Activated CD8-positive, alpha-beta T cell treated with anti-CD3 and anti-CD28 coated beads for 36 hours (primary cell): ENCODE measurements at regions not wholly inside any gene's neighbourhood (a gene's known extent, or its start where the extent isn't known, plus 50 kb on each side); places are given as distances from the start of the nearest gene placed in this dataset.

Source experiments
- ATAC-seq: fragments of 200-7000 bp; cut with Tn5 transposase; one replicate; pipeline ENCODE4 v1.10.0; 2021; ENCODE audit warnings: mild to moderate bottlenecking, moderate library complexity
- CTCF ChIA-PET: fragments of 350-600 bp; sonication (Branson Sonifier 250); formaldehyde crosslinking; loops from one replicate; lab custom pipeline; 2021; ENCODE audit warnings: antibody characterized with exemption; lab: Charles Lee
- POLR2A ChIA-PET: fragments of 350-600 bp; sonication (Branson Sonifier 250); formaldehyde crosslinking; loops from one replicate; lab custom pipeline; 2021; ENCODE audit warnings: antibody characterized with exemption; lab: Charles Lee
- DNase-seq: peaks from one replicate; pipeline ENCODE4 v3.0.0-alpha.2; 2020
- H3K27ac Mint-ChIP-seq: one replicate; pipeline ENCODE4 v1.8.0; 2021; ENCODE audit warnings: mild to moderate bottlenecking, mixed read lengths
- H3K27me3 Mint-ChIP-seq: one replicate; pipeline ENCODE4 v1.8.0; 2021; ENCODE audit warnings: mixed read lengths
- H3K36me3 Mint-ChIP-seq: one replicate; pipeline ENCODE4 v1.8.0; 2021; ENCODE audit warnings: low read depth, mixed read lengths
- H3K4me1 Mint-ChIP-seq: one replicate; pipeline ENCODE4 v1.8.0; 2021; ENCODE audit warnings: low read depth, mixed read lengths
- H3K4me3 Mint-ChIP-seq: one replicate; pipeline ENCODE4 v1.8.0; 2021; ENCODE audit warnings: mild to moderate bottlenecking, moderate library complexity, mixed read lengths
- H3K9me3 Mint-ChIP-seq: one replicate; pipeline ENCODE4 v1.8.0; 2021; ENCODE audit warnings: mixed read lengths
- intact Hi-C: fragments of 100-400 bp; cut with micrococcal nuclease; formaldehyde crosslinking; loops from one replicate; pipeline ENCODE4 v1.10.0; 2022
- TF ChIP-seq, protein P1 (sequence below): fragments of 200-600 bp; IDR thresholded peaks from one replicate; pipeline ENCODE4 v1.8.0; 2022; ENCODE audit warnings: antibody characterized with exemption, mild to moderate bottlenecking

- intact Hi-C loops = no loop called here
- no peak overlapping the region for H3K4me3 Mint-ChIP-seq
These were observed 224.5 kb downstream of the RFPL4B start for GRCh38 chr6:112571488-112572270.

GRCh38 chr6:112574190-112574589, 227.1 kb downstream of the RFPL4B start:
- TF ChIP-seq, protein P1, sequence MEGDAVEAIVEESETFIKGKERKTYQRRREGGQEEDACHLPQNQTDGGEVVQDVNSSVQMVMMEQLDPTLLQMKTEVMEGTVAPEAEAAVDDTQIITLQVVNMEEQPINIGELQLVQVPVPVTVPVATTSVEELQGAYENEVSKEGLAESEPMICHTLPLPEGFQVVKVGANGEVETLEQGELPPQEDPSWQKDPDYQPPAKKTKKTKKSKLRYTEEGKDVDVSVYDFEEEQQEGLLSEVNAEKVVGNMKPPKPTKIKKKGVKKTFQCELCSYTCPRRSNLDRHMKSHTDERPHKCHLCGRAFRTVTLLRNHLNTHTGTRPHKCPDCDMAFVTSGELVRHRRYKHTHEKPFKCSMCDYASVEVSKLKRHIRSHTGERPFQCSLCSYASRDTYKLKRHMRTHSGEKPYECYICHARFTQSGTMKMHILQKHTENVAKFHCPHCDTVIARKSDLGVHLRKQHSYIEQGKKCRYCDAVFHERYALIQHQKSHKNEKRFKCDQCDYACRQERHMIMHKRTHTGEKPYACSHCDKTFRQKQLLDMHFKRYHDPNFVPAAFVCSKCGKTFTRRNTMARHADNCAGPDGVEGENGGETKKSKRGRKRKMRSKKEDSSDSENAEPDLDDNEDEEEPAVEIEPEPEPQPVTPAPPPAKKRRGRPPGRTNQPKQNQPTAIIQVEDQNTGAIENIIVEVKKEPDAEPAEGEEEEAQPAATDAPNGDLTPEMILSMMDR = no peak
- CTCF ChIA-PET = no interaction called here

More at GRCh38 chr6:112571488-112572270, 224.5 kb downstream of the RFPL4B start:
- ChIA-PET CTCF (interaction anchor here (0.8 kb wide), 1 partner anchor 11 kb away, joined by 3 read pairs; no protein-coding TSS in a partner anchor), POLR2A (no interaction called here)
- no peaks in the 10 kb centered on the region for H3K9me3 Mint-ChIP-seq
- no peaks in the 10 kb centered on the region for H3K4me1 Mint-ChIP-seq
- TF ChIP-seq, protein P1 = no peak
- DNase-seq = no peak
- no peaks in the 10 kb centered on the region for H3K27me3 Mint-ChIP-seq
- no peaks in the 10 kb centered on the region for H3K36me3 Mint-ChIP-seq
- ATAC-seq = no peak
- H3K27ac Mint-ChIP-seq = no peak overlapping the region

GRCh38 chr6:112575309-112575834, 228.2 kb downstream of the RFPL4B start:
- ATAC-seq = no peak
- no peak overlapping the region for H3K4me3 Mint-ChIP-seq
- H3K36me3 Mint-ChIP-seq = no peaks in the 10 kb centered on the region
- no peaks in the 10 kb centered on the region for H3K9me3 Mint-ChIP-seq
- ChIA-PET CTCF (no interaction called here), POLR2A (no interaction called here)
- intact Hi-C loops = no loop called here
- no peaks in the 10 kb centered on the region for H3K4me1 Mint-ChIP-seq
- TF ChIP-seq, protein P1 = no peak
- H3K27me3 Mint-ChIP-seq = no peaks in the 10 kb centered on the region
- no peak for DNase-seq
- no peak overlapping the region for H3K27ac Mint-ChIP-seq

More at GRCh38 chr6:112574190-112574589, 227.1 kb downstream of the RFPL4B start:
- Mint-ChIP-seq H3K27me3 (no peaks in the 10 kb centered on the region), H3K4me1 (no peaks in the 10 kb centered on the region), H3K9me3 (no peaks in the 10 kb centered on the region), H3K4me3 (no peak overlapping the region), H3K27ac (no peak overlapping the region), H3K36me3 (no peaks in the 10 kb centered on the region)
- POLR2A ChIA-PET = interaction anchor here (0.6 kb wide), 1 partner anchor 1719 kb away, joined by 5 read pairs; no protein-coding TSS in a partner anchor
- DNase-seq (no peak), ATAC-seq (no peak)
- intact Hi-C loops = no loop called here

DNA sequence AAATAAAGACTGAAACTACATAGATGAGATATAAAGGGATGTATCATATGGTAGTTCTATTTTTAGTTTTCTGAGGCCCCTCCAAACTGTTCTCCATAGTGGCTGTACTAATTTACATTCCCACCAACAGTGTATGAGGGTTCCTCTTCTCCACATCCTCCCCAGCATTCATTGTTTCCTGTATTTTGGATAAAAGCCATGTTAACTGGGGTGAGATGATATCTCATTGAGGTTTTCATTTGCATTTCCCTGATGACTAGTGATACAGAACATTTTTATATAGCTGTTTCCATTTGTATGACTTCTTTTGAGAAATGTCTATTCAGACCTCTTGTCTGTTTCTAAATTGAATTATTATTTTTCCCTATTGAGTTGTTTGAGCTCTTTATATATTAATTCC, 229.3 kb downstream of the RFPL4B start:
- H3K36me3 Mint-ChIP-seq = no peaks in the 10 kb centered on the region
- H3K4me3 Mint-ChIP-seq = no peak overlapping the region
- ChIA-PET POLR2A (no interaction called here), CTCF (no interaction called here)
- H3K4me1 Mint-ChIP-seq = no peaks in the 10 kb centered on the region
- ATAC-seq (no peak), DNase-seq (no peak)
- TF ChIP-seq, protein P1 = no peak
- no peaks in the 10 kb centered on the region for H3K27me3 Mint-ChIP-seq
- H3K27ac Mint-ChIP-seq = no peak overlapping the region
- intact Hi-C loops = no loop called here
- H3K9me3 Mint-ChIP-seq = no peaks in the 10 kb centered on the region

- intact Hi-C loops = no loop called here
- POLR2A ChIA-PET = no interaction called here
- H3K4me1 Mint-ChIP-seq = no peaks in the 10 kb centered on the region
- no peaks in the 10 kb centered on the region for H3K36me3 Mint-ChIP-seq
- DNase-seq = no peak
- CTCF ChIA-PET = no interaction called here
- no peaks in the 10 kb centered on the region for H3K27me3 Mint-ChIP-seq
- H3K4me3 Mint-ChIP-seq = no peak overlapping the region
- no peak for ATAC-seq
- H3K27ac Mint-ChIP-seq = no peak overlapping the region
- TF ChIP-seq, protein P1 = no peak
- H3K9me3 Mint-ChIP-seq = no peaks in the 10 kb centered on the region
These were observed 232.5 kb downstream of the RFPL4B start for GRCh38 chr6:112579601-112580000.
